Effector memory CD8-positive, alpha-beta T cell (primary cell): ENCODE measurements at regions not wholly inside any gene's neighbourhood (a gene's known extent, or its start where the extent isn't known, plus 50 kb on each side); places are given as distances from the start of the nearest gene placed in this dataset.

Experiments
- ATAC-seq: fragments of 150-1000 bp; cut with Tn5 transposase; replicated peaks from 2 replicates; pipeline ENCODE4 v1.10.0; 2021; ENCODE audit warnings: mild to moderate bottlenecking, moderate library complexity
- DNase-seq, 3 experiments: peaks; one replicate each; pipeline ENCODE4 v3.0.0; 2021
- H3K27ac Mint-ChIP-seq, 2 donors: one replicate each; pipeline ENCODE4 v1.8.0; 2022; ENCODE audit warnings: mild to moderate bottlenecking in 2 of 2, mixed read lengths in 2 of 2, moderate library complexity in 2 of 2
- H3K27me3 Mint-ChIP-seq, 2 donors: one replicate each; pipeline ENCODE4 v1.8.0; 2022; ENCODE audit warnings: mixed read lengths in 2 of 2
- H3K36me3 Mint-ChIP-seq: one replicate; pipeline ENCODE4 v1.8.0; 2022; ENCODE audit warnings: mild to moderate bottlenecking, moderate library complexity, mixed read lengths; ENCODE audit not compliant: insufficient read depth
- H3K4me1 Mint-ChIP-seq, 2 donors: one replicate each; pipeline ENCODE4 v1.8.0; 2022; ENCODE audit warnings: low read depth in 2 of 2, mixed read lengths in 2 of 2
- H3K4me3 Mint-ChIP-seq, 2 donors: one replicate each; pipeline ENCODE4 v1.8.0; 2022; ENCODE audit warnings: mild to moderate bottlenecking in 2 of 2, mixed read lengths in 2 of 2, moderate library complexity in 2 of 2
- H3K9me3 Mint-ChIP-seq, 2 donors: one replicate each; pipeline ENCODE4 v1.8.0; 2022; ENCODE audit warnings: mixed read lengths in 2 of 2

DNA sequence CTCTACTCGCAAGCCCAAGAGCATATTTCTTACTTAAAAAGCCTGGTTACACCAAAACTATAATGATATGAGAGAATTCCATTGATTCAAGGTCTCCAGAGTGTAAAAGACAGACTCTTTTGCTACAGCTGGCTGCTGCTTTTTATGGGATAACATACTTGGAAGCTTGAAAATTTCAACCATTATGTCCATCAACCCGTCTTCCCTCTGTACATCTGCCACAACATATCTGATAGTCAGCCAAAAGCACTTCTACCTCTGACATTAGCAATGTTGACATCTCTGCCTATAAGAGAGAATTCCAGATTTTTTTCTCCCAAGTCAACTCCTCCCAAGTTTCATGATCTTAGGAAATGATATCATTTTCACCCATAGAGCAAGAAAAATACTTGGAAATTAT is 54.4 kb upstream of the IQCM start:
- Mint-ChIP-seq H3K27ac (no peak overlapping the region), H3K27me3 (no peaks in the 10 kb centered on the region), H3K4me3 (no peak overlapping the region), H3K9me3 (peaks cover 0 to 3% of the 10 kb centered on the region in 2 donors), H3K36me3 (no peaks in the 10 kb centered on the region), H3K4me1 (no peaks in the 10 kb centered on the region)
- ATAC-seq = no peak
- no peak for DNase-seq

DNA sequence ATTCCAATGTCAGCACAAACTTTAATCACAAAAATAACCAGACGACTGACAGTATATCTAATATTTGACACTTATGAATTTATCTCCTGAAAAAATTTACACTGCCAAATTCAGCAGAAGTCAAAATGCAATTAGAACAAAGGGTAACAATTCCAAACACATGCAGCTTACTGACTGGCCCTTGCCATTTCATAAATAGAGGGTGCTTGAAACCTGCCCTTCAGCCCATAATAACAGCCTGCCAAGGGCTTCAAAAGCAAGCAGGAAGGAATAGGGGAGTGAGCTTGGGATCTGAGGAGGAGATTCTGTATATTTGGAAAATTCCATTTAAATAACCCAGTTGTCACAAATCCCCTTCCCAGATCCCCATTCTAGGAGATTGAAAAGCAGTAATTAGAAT is 66.1 kb upstream of the IQCM start:
- H3K27ac Mint-ChIP-seq = no peak overlapping the region
- no peak overlapping the region for H3K4me3 Mint-ChIP-seq
- DNase-seq = no peak
- H3K27me3 Mint-ChIP-seq = no peaks in the 10 kb centered on the region
- peaks cover 7 to 8% of the 10 kb centered on the region in 2 donors for H3K9me3 Mint-ChIP-seq
- H3K36me3 Mint-ChIP-seq = no peaks in the 10 kb centered on the region
- H3K4me1 Mint-ChIP-seq = no peaks in the 10 kb centered on the region
- ATAC-seq = no peak

DNA sequence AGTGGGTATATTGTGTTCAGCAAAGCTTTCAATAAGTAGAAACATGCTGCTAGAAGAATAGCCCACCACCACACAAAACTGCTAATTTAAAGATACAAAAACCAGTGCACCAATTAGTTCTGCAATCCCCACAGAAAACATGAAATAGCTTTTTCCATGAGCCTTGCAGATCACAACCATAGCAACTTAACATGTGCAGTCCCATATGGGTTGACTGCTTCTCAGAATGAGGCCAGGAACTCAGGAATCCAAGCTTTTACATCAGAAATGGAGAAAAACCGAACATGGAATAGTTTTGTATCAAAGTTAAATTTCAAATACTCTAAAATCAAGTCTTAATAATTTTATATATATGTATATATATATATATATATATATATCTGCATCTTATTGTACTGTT is 66.6 kb upstream of the IQCM start:
- H3K4me3 Mint-ChIP-seq = no peak overlapping the region
- no peaks in the 10 kb centered on the region for H3K4me1 Mint-ChIP-seq
- DNase-seq (no peak), ATAC-seq (no peak)
- no peaks in the 10 kb centered on the region for H3K36me3 Mint-ChIP-seq
- H3K9me3 Mint-ChIP-seq = peaks cover 7 to 8% of the 10 kb centered on the region in 2 donors
- H3K27me3 Mint-ChIP-seq = no peaks in the 10 kb centered on the region
- no peak overlapping the region for H3K27ac Mint-ChIP-seq

DNA sequence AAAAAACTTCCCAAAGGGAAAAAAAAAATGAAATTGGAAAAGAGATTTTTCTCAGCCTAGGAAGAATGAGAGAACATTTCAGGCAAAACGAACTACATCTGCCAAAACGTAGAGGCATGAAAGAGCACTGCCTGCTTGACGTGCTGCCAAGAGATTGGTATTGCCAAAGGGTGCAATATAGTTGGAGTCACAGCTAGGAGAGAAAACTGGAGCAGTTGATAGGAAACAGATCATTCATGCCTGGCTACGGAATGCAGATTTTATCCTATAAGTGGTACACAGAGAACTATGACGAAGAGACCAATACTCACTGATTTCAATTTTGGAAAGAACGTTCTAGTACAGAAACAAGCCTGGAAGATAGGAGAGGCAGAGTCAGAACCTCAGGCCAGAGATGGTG is 68.4 kb upstream of the IQCM start:
- Mint-ChIP-seq H3K4me1 (no peaks in the 10 kb centered on the region), H3K4me3 (no peak overlapping the region), H3K9me3 (peaks cover 7 to 8% of the 10 kb centered on the region in 2 donors), H3K27me3 (no peaks in the 10 kb centered on the region), H3K36me3 (no peaks in the 10 kb centered on the region), H3K27ac (no peak overlapping the region)
- no peak for ATAC-seq
- DNase-seq = no peak

DNA sequence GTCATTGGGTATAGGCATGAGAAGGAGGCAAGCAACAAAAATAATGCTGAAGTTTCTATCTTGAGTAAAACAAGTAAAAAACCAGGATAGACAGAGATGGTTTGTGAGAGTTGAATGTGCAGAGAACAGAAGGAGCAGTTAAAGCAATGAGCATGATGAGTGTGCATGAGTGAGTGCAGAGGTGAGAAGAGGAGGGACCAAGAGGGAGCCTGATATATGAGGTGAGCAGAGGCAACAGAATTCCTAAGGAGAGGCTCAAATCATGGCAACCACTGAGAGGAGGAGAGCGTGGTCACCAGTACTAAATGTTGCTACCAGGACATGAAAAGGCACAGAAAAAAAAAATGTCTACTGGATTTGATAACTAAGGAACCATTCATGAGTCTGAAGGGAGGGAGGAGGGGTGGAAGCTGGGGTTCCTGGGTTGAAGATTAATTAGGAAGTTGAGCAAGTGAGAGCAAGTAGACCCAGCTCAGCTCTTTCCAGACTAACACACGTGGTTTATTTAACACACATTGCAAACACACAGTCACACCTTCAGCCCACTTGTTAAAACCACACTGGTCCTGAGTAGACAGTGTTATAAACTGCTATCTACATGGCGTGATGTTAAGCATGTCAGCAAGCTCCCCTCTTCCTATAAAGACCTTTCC is 69.0 kb upstream of the IQCM start:
- no peaks in the 10 kb centered on the region for H3K4me1 Mint-ChIP-seq
- ATAC-seq = no peak
- no peaks in the 10 kb centered on the region for H3K27me3 Mint-ChIP-seq
- no peak for DNase-seq
- no peak overlapping the region for H3K27ac Mint-ChIP-seq
- H3K9me3 Mint-ChIP-seq = peaks cover 7 to 8% of the 10 kb centered on the region in 2 donors
- no peaks in the 10 kb centered on the region for H3K36me3 Mint-ChIP-seq
- no peak overlapping the region for H3K4me3 Mint-ChIP-seq

DNA sequence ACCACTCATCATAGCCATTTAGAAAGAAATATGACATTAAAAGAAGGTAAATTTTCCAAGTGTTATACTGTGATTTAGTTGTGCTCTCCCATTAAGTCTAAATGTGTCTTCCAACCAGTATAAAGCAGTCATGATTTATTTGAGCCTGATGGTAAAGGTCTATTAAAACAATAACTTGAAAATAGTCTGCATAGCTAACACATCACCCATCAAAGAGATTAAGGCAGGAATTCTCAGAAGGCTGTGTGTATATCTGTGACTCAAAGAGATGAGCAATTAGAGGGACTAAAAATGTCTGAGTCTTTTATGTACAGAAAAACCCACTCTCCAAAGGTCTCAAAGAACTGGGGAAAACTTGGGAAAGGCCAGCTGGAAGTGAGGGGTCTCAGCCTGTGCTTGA is 70.3 kb upstream of the IQCM start:
- H3K27ac Mint-ChIP-seq = no peak overlapping the region
- no peaks in the 10 kb centered on the region for H3K36me3 Mint-ChIP-seq
- DNase-seq = no peak
- no peak for ATAC-seq
- no peaks in the 10 kb centered on the region for H3K27me3 Mint-ChIP-seq
- H3K4me1 Mint-ChIP-seq = no peaks in the 10 kb centered on the region
- H3K9me3 Mint-ChIP-seq = peaks cover 7 to 8% of the 10 kb centered on the region in 2 donors
- H3K4me3 Mint-ChIP-seq = no peak overlapping the region

DNA sequence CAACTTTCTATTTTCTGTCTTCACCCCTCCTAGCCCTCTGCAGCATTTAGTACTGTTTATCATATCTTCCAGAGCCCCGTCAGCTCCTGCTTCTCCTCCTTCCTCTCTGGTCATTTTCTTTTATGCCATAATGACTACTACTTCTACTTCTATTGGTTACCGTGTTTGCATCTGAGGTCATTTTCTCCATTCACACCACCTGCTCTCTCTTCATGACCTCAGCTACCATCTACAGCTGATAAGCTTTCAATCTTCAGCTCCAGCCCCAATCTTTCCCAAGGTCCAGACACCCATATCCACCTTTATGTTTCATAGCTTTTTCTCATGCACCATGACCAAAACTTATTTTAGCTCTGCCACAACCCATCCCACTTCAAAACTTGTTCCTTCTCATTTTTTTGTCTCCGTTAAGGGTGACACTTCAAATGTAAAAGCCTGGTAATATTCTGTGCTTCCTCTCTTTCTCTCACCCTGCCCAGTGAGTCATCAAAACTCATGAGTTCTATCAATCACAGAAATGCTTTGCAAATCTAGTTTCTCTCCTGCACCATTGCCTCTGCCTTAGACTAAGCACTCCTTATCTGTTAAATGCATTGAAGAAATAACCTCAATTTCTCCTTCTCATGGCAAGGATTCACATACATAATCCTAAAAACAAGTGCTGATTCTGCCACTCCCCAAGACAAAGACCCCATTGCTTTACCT is 71.3 kb upstream of the IQCM start:
- H3K9me3 Mint-ChIP-seq = peaks cover 7 to 8% of the 10 kb centered on the region in 2 donors
- no peak for ATAC-seq
- H3K4me1 Mint-ChIP-seq = no peaks in the 10 kb centered on the region
- H3K36me3 Mint-ChIP-seq = no peaks in the 10 kb centered on the region
- no peak for DNase-seq
- H3K4me3 Mint-ChIP-seq = no peak overlapping the region
- no peak overlapping the region for H3K27ac Mint-ChIP-seq
- H3K27me3 Mint-ChIP-seq = no peaks in the 10 kb centered on the region

DNA sequence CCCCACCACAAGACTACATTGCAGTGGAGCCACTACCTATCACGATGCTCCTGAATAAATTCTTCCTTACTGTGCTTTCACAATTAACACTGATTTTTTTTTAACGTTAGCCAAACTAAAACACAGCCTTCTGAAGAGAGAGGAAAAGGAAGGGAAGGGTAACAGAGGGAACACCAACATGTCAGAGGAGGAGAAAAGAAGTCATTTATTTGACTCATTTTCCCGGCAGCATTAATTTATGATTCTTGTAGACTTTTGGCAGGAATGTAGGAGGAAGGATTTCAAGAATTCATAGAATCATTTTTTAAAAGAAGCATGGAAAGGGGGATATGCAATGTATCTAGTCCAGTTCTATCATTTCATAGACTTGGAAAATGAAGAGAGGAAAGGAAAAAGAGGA is 74.3 kb upstream of the IQCM start:
- Mint-ChIP-seq H3K9me3 (no peaks in the 10 kb centered on the region), H3K4me3 (no peak overlapping the region), H3K4me1 (no peaks in the 10 kb centered on the region), H3K27me3 (no peaks in the 10 kb centered on the region), H3K27ac (no peak overlapping the region), H3K36me3 (no peaks in the 10 kb centered on the region)
- ATAC-seq (no peak), DNase-seq (no peak)

DNA sequence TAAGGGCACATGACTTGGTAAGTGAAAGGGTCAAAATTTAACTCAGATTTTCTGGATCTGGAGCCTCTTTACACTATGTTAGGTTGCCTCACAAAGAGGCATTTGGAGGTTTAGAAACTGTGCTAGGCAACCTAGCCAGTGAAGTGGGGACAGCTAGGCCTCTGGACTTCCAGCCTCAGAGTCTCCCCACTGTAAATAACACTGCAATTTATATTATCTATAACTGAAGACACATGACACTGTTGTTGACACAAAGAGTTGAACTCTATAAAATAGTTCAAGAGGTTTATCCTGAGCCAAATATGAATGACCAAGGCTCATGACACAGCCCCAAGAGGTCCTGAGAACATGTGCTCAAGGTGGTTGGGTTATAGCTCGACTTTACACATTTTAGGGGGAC is 74.9 kb upstream of the IQCM start:
- Mint-ChIP-seq H3K4me3 (no peak overlapping the region), H3K27ac (no peak overlapping the region), H3K4me1 (no peaks in the 10 kb centered on the region), H3K36me3 (no peaks in the 10 kb centered on the region), H3K9me3 (no peaks in the 10 kb centered on the region), H3K27me3 (no peaks in the 10 kb centered on the region)
- ATAC-seq (no peak), DNase-seq (no peak)

DNA sequence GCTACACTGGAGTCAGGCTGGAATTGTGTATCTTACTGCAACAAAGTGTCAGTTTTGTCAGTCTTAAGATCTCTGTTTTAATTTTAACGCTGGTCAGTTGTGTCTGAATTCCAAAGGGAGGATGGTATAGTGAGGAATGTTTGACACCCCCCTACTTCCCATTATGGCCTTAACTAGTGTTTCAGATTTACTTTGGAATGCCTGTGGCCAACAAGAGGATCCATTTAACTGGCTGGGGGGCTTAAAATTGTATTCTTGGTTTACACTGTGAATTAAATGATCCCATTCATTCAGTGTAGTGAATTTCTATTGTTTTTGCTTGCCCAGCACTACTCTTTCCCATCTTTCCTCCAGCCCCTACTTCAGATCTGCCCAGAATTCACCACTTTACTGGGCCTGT is 75.8 kb upstream of the IQCM start:
- H3K9me3 Mint-ChIP-seq = no peaks in the 10 kb centered on the region
- no peak overlapping the region for H3K27ac Mint-ChIP-seq
- H3K27me3 Mint-ChIP-seq = no peaks in the 10 kb centered on the region
- no peak overlapping the region for H3K4me3 Mint-ChIP-seq
- H3K4me1 Mint-ChIP-seq = no peaks in the 10 kb centered on the region
- DNase-seq = no peak
- no peaks in the 10 kb centered on the region for H3K36me3 Mint-ChIP-seq
- no peak for ATAC-seq

DNA sequence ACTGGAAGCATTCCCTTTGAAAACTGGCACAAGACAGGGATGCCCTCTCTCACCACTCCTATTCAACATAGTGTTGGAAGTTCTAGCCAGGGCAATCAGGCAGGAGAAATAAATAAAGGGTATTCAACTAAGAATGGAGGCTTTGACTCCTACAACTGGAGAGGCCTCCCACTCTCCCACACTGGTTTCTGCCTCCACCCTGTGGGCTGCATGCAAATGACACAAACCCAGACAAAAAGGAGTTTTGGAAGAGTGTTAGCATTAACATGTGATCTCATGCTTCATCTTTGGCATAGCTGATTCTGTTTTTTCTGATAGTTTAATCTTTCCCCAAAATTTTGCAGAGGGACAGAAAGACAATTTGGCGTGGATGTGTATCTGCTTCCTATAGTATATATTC is 80.8 kb upstream of the IQCM start:
- ATAC-seq = no peak
- Mint-ChIP-seq H3K27me3 (no peaks in the 10 kb centered on the region), H3K9me3 (no peaks in the 10 kb centered on the region), H3K36me3 (no peaks in the 10 kb centered on the region), H3K27ac (no peak overlapping the region), H3K4me3 (no peak overlapping the region), H3K4me1 (no peaks in the 10 kb centered on the region)
- no peak for DNase-seq

DNA sequence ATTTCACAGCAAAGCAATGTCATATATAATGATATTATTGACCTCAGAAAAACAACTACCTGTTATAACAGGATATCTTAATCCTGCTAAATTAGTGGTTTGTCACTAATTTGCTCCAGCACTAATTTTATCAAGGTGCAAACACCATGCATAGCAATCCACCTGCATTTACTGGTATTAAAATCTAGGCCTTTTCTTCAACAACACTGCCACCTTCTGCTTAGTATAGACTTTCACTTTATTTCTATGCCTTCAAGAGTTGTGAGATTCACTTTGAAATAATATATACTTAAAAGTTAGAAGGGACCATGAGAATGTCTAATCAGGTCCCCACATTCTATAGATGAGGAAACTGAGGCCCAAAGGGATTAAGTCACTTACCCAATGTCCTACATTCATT is 82.1 kb upstream of the IQCM start:
- no peaks in the 10 kb centered on the region for H3K36me3 Mint-ChIP-seq
- DNase-seq = no peak
- H3K4me1 Mint-ChIP-seq = no peaks in the 10 kb centered on the region
- no peaks in the 10 kb centered on the region for H3K27me3 Mint-ChIP-seq
- H3K9me3 Mint-ChIP-seq = no peaks in the 10 kb centered on the region
- H3K27ac Mint-ChIP-seq = no peak overlapping the region
- no peak for ATAC-seq
- H3K4me3 Mint-ChIP-seq = no peak overlapping the region

DNA sequence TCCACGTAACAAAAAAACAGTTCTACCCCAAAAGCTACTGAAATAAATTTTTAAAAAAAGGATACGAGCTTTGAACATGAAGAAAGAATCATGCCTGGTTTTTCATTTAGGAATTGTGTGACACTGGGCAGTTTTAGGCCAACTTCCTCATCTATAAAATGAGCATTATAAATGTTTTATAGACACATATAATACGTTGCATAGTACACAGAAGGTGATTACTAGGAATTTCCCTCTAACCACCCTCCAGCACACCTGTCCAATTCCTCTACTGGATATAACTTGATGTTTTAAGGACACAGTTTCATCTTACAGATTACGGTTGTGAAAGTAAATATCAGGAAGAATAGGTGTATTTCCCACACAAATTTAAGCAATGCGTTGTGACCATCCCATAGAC is 85.5 kb upstream of the IQCM start:
- H3K4me3 Mint-ChIP-seq = no peak overlapping the region
- no peaks in the 10 kb centered on the region for H3K27me3 Mint-ChIP-seq
- DNase-seq (no peak), ATAC-seq (no peak)
- no peaks in the 10 kb centered on the region for H3K4me1 Mint-ChIP-seq
- H3K36me3 Mint-ChIP-seq = peaks cover 3% of the 10 kb centered on the region
- H3K27ac Mint-ChIP-seq = no peak overlapping the region
- no peaks in the 10 kb centered on the region for H3K9me3 Mint-ChIP-seq

DNA sequence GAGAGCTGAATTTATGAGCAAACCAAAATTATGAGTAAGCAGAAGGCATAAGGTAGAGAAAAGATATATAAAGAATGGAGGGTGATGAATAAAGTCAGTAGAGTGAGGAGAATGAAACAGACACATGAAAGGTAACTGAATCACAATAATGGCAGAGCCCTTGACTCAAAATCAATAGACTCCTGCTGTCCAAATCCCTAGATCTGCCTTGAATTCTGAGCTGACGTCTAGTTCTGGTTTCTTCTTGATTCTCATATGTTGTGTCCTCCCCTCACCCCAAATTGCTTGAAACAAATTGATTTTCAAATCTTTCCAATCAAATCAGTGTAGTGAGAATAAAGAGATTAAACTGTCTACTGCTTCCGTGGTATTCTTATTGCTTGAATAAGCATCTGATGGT is 86.6 kb upstream of the IQCM start:
- Mint-ChIP-seq H3K9me3 (no peaks in the 10 kb centered on the region), H3K27ac (no peak overlapping the region), H3K36me3 (peaks cover 3% of the 10 kb centered on the region), H3K4me1 (no peaks in the 10 kb centered on the region), H3K4me3 (no peak overlapping the region), H3K27me3 (no peaks in the 10 kb centered on the region)
- ATAC-seq (no peak), DNase-seq (no peak)
